HEK293 (cell line): ENCODE measurements at regions not wholly inside any gene's neighbourhood (a gene's known extent, or its start where the extent isn't known, plus 50 kb on each side); places are given as distances from the start of the nearest gene placed in this dataset.
A peak's percentile ranks its signal among the peaks of the same experiment; 100 is the strongest.

Source experiments
- CTCF ChIA-PET: fragments of 350-600 bp; formaldehyde crosslinking; extraction: SDS; loops from one replicate; lab custom pipeline; 2021; ENCODE audit warnings: antibody characterized with exemption; lab: Yijun Ruan, JAX
- POLR2A ChIA-PET: fragments of 300-600 bp; formaldehyde crosslinking; extraction: SDS; loops from one replicate; lab custom pipeline; 2020; ENCODE audit warnings: antibody characterized with exemption, inconsistent platforms; lab: Yijun Ruan, JAX
- H3K27ac ChIP-seq: fragments of 200-500 bp; sonication (Bioruptor generic); 2 replicates; pipeline ENCODE4 v1.5.1; 2014; ENCODE audit warnings: low read depth, low read length, control low read depth, inconsistent platforms; ENCODE audit errors: extremely low read depth
- H3K36me3 ChIP-seq, 2 experiments: fragments of 200-500 bp in 1 of 2; sonication (Bioruptor generic) in 1 of 2; 1 replicate in 1 of 2; 2 replicates in 1 of 2; pipeline ENCODE4 v1.5.1; 2014 to 2017; ENCODE audit warnings: inconsistent platforms in 2 of 2, low read length in 2 of 2; ENCODE audit not compliant: control insufficient read depth in 2 of 2, insufficient read depth in 1 of 2
- H3K4me1 ChIP-seq: fragments of 200-500 bp; sonication (Bioruptor generic); 2 replicates; pipeline ENCODE4 v1.5.1; 2014; ENCODE audit warnings: mild to moderate bottlenecking, low read length, inconsistent platforms; ENCODE audit not compliant: control insufficient read depth, insufficient read depth
- H3K4me3 ChIP-seq: 2 replicates; pipeline ENCODE4 v1.5.1; 2011; ENCODE audit warnings: low read depth, mild to moderate bottlenecking, control low read depth, low read length, moderate library complexity
- H3K9me3 ChIP-seq: fragments of 200-500 bp; sonication (Bioruptor generic); 2 replicates; pipeline ENCODE4 v1.5.1; 2014; ENCODE audit warnings: low read depth, low read length, inconsistent platforms; ENCODE audit not compliant: control insufficient read depth, insufficient read depth
- HOXA7 ChIP-seq: sonication (generic); formaldehyde crosslinking; IDR thresholded peaks from 2 replicates; pipeline ENCODE4 v1.8.1; 2022; ENCODE audit warnings: missing genetic modification reagents, borderline replicate concordance
- IKZF3 ChIP-seq: fragments of 450-650 bp; IDR thresholded peaks from 2 replicates; pipeline ENCODE4 v1.5.0; 2018; ENCODE audit warnings: missing biosample characterization, mild to moderate bottlenecking, missing genetic modification characterization, moderate library complexity
- KLF17 ChIP-seq: fragments of 450-650 bp; formaldehyde crosslinking; IDR thresholded peaks from 2 replicates; pipeline ENCODE4 v1.5.1; 2016; ENCODE audit warnings: missing biosample characterization, missing genetic modification characterization
- OSR2 ChIP-seq: fragments of 450-650 bp; formaldehyde crosslinking; IDR thresholded peaks from 2 replicates; pipeline ENCODE4 v1.5.1; 2016; ENCODE audit warnings: missing biosample characterization, missing genetic modification characterization
- SCRT1 ChIP-seq: fragments of 450-650 bp; formaldehyde crosslinking; IDR thresholded peaks from 2 replicates; pipeline ENCODE4 v1.5.1; 2016; ENCODE audit warnings: missing biosample characterization, missing genetic modification characterization, borderline replicate concordance
- SETDB1 ChIP-seq: IDR thresholded peaks from one replicate; pipeline ENCODE4 v1.6.1; 2017; ENCODE audit warnings: mild to moderate bottlenecking, low read length, moderate library complexity, mixed read lengths; ENCODE audit not compliant: insufficient read length
- TRIM28 ChIP-seq: IDR thresholded peaks from 2 replicates; pipeline ENCODE4 v1.6.1; 2011; ENCODE audit warnings: low read length, control low read depth, borderline replicate concordance
- ZBTB11 ChIP-seq: fragments of 450-650 bp; formaldehyde crosslinking; conservative IDR thresholded peaks from 2 replicates; pipeline ENCODE4 v1.5.1; 2016; ENCODE audit warnings: low read depth, missing biosample characterization, missing genetic modification characterization
- ZBTB17 ChIP-seq: fragments of 450-650 bp; formaldehyde crosslinking; IDR thresholded peaks from 2 replicates; pipeline ENCODE4 v1.5.1; 2016; ENCODE audit warnings: missing biosample characterization, missing genetic modification characterization
- ZFP69B ChIP-seq: fragments of 450-650 bp; formaldehyde crosslinking; IDR thresholded peaks from 2 replicates; pipeline ENCODE4 v1.5.1; 2016; ENCODE audit warnings: missing biosample characterization, missing genetic modification characterization
- ZNF10 ChIP-seq: fragments of 450-650 bp; formaldehyde crosslinking; IDR thresholded peaks from 2 replicates; pipeline ENCODE4 v1.5.1; 2017; ENCODE audit warnings: missing biosample characterization, missing genetic modification characterization
- ZNF114 ChIP-seq: fragments of 450-650 bp; formaldehyde crosslinking; IDR thresholded peaks from 2 replicates; pipeline ENCODE4 v1.5.0; 2017; ENCODE audit warnings: missing biosample characterization, missing genetic modification characterization
- ZNF19 ChIP-seq: fragments of 450-650 bp; formaldehyde crosslinking; IDR thresholded peaks from 2 replicates; pipeline ENCODE4; 2016; ENCODE audit warnings: missing biosample characterization, missing genetic modification characterization, low read depth
- ZNF274 ChIP-seq, 2 experiments: fragments of 200-500 bp in 1 of 2; fragments of 450-650 bp in 1 of 2; sonication (Bioruptor generic) in 1 of 2; formaldehyde crosslinking in 1 of 2; IDR thresholded peaks; 2 replicates each; pipeline versions ENCODE4 v1.5.1 to v1.6.1; 2014 to 2016; ENCODE audit warnings: borderline replicate concordance in 1 of 2, inconsistent platforms in 1 of 2, low read length in 1 of 2, missing biosample characterization in 1 of 2, missing genetic modification characterization in 1 of 2
- ZNF280D ChIP-seq: fragments of 450-650 bp; formaldehyde crosslinking; IDR thresholded peaks from 2 replicates; pipeline ENCODE4 v1.5.1; 2016; ENCODE audit warnings: missing biosample characterization, missing genetic modification characterization
- ZNF473 ChIP-seq: fragments of 450-650 bp; formaldehyde crosslinking; IDR thresholded peaks from 2 replicates; pipeline ENCODE4 v1.5.1; 2017; ENCODE audit warnings: missing biosample characterization, missing genetic modification characterization
- ZNF530 ChIP-seq: fragments of 450-650 bp; formaldehyde crosslinking; IDR thresholded peaks from 2 replicates; pipeline ENCODE4 v1.5.1; 2016; ENCODE audit warnings: low read depth, missing biosample characterization, missing genetic modification characterization
- ZNF621 ChIP-seq: fragments of 450-650 bp; formaldehyde crosslinking; IDR thresholded peaks from 2 replicates; pipeline ENCODE4 v1.5.1; 2017; ENCODE audit warnings: missing biosample characterization, missing genetic modification characterization
- ZNF623 ChIP-seq: fragments of 450-650 bp; formaldehyde crosslinking; IDR thresholded peaks from 2 replicates; pipeline ENCODE4 v1.5.1; 2016; ENCODE audit warnings: missing biosample characterization, missing genetic modification characterization
- ZNF785 ChIP-seq: fragments of 450-650 bp; formaldehyde crosslinking; IDR thresholded peaks from 2 replicates; pipeline ENCODE4 v1.5.1; 2016; ENCODE audit warnings: missing biosample characterization, missing genetic modification characterization

GRCh38 chr5:174376726-174377373, 331.3 kb downstream of the NSG2 start:
- ChIA-PET CTCF (interaction anchor here (0.6 kb wide), 1 partner anchor 47 kb away, joined by 3 read pairs; no protein-coding TSS in a partner anchor), POLR2A (interaction anchor here (0.6 kb wide), 1 partner anchor 39 kb away, joined by 3 read pairs; no protein-coding TSS in a partner anchor)
- Histone ChIP-seq H3K9me3 (no peaks in the 10 kb centered on the region), H3K36me3 (no peaks in the 10 kb centered on the region), H3K4me1 (peaks cover 5% of the 10 kb centered on the region), H3K4me3 (no peak overlapping the region), H3K27ac (no peak overlapping the region)
- TF ChIP-seq ZNF785 (tag by site-specific recombination) (no peak), ZNF473 (tag by site-specific recombination) (no peak), ZNF10 (tag by site-specific recombination) (no peak), ZBTB17 (tag by site-specific recombination) (no peak), ZBTB11 (tag by site-specific recombination) (no peak), ZNF621 (tag by site-specific recombination) (no peak), ZNF623 (no peak), ZFP69B (tag by site-specific recombination) (no peak), ZNF19 (tag by site-specific recombination) (no peak), HOXA7 (CRISPR knock-in tag) (no peak), ZNF274 (IDR thresholded peaks at IDR 0.05; ENCODE audit: low read length) (no peak), ZNF274 (tag by site-specific recombination; IDR thresholded peaks at IDR 0.05; ENCODE audit: borderline replicate concordance) (no peak), SCRT1 (no peak)

GRCh38 chr5:174378121-174378874, 332.8 kb downstream of the NSG2 start:
- Histone ChIP-seq H3K4me1 (peaks cover 2% of the 10 kb centered on the region), H3K9me3 (no peaks in the 10 kb centered on the region), H3K27ac (no peak overlapping the region), H3K4me3 (no peak overlapping the region), H3K36me3 (no peaks in the 10 kb centered on the region)
- ChIA-PET POLR2A (no interaction called here), CTCF (interaction anchor here (0.7 kb wide), 1 partner anchor 41 kb away, joined by 3 read pairs; no protein-coding TSS in a partner anchor)
- TF ChIP-seq TRIM28 (peak; percentile 72; the same call in 1 of the 2 replicates), SETDB1 (peak; percentile 80), OSR2 (tag by site-specific recombination) (no peak), ZNF473 (tag by site-specific recombination) (no peak)

- Histone ChIP-seq H3K27ac (no peak overlapping the region), H3K9me3 (no peaks in the 10 kb centered on the region), H3K36me3 (no peaks in the 10 kb centered on the region), H3K4me1 (peaks cover 17% of the 10 kb centered on the region), H3K4me3 (no peak overlapping the region)
- ChIA-PET POLR2A (interaction anchor here (0.6 kb wide), 1 partner anchor 28 kb away, joined by 3 read pairs; no protein-coding TSS in a partner anchor), CTCF (no interaction called here)
- no peak for TF ChIP-seq ZNF114
- TF ChIP-seq ZBTB17 (tag by site-specific recombination), result peak; percentile 66
- TF ChIP-seq IKZF3 (tag by site-specific recombination), result no peak
- no peak for TF ChIP-seq KLF17 (tag by site-specific recombination)
- no peak for TF ChIP-seq ZNF280D (tag by site-specific recombination)
- no peak for TF ChIP-seq ZNF530 (tag by site-specific recombination)
Measured at GRCh38 chr5:174380311-174380710, 334.8 kb downstream of the NSG2 start.
